Neural cell (in vitro differentiated cells): ENCODE measurements at regions not wholly inside any gene's neighbourhood (a gene's known extent, or its start where the extent isn't known, plus 50 kb on each side); places are given as distances from the start of the nearest gene placed in this dataset.

Source experiments
- H2AFZ ChIP-seq: fragments of 200-600, 300-800 bp; sonication (generic), shearing (Covaris generic); 2 replicates; pipeline ENCODE4 v1.6.0; 2014; ENCODE audit warnings: low read depth, mild to moderate bottlenecking, antibody characterized with exemption, low read length, moderate library complexity
- H3F3A ChIP-seq: fragments of 200-600 bp; shearing (Covaris generic); 2 replicates; pipeline ENCODE4 v1.6.1; 2016; ENCODE audit warnings: mild to moderate bottlenecking, moderate library complexity, mixed read lengths, antibody characterized with exemption, low read length; ENCODE audit not compliant: insufficient read depth, poor library complexity, severe bottlenecking
- H3K27ac ChIP-seq: fragments of 200-600, 300-800 bp; sonication (generic), shearing (Covaris generic); 2 replicates; pipeline ENCODE4 v1.5.1; 2014; ENCODE audit warnings: mild to moderate bottlenecking, low read length, moderate library complexity
- H3K27me3 ChIP-seq: fragments of 300-800, 200-600 bp; sonication (generic), shearing (Covaris generic); 2 replicates; pipeline ENCODE4 v1.6.0; 2014; ENCODE audit warnings: mild to moderate bottlenecking, low read depth, low read length, moderate library complexity; ENCODE audit not compliant: insufficient read depth
- H3K36me3 ChIP-seq: fragments of 300-800, 200-600 bp; sonication (generic), shearing (Covaris generic); 2 replicates; pipeline ENCODE4 v1.5.1; 2014; ENCODE audit warnings: mild to moderate bottlenecking, antibody characterized with exemption, low read length, moderate library complexity; ENCODE audit not compliant: insufficient read depth
- H3K4me2 ChIP-seq: fragments of 300-800, 200-600 bp; sonication (generic), shearing (Covaris generic); 2 replicates; pipeline ENCODE4 v1.6.0; 2014; ENCODE audit warnings: mild to moderate bottlenecking, low read length
- H3K4me3 ChIP-seq: fragments of 300-800, 200-600 bp; sonication (generic), shearing (Covaris generic); 2 replicates; pipeline ENCODE4 v1.5.1; 2014; ENCODE audit warnings: mild to moderate bottlenecking, low read length, moderate library complexity
- H3K79me2 ChIP-seq: fragments of 200-600 bp; shearing (Covaris generic); replicated peaks from 2 replicates; pipeline ENCODE4 v1.6.0; 2014; ENCODE audit warnings: mild to moderate bottlenecking, low read length, moderate library complexity; ENCODE audit not compliant: insufficient read depth
- H3K9ac ChIP-seq: fragments of 300-800, 200-600 bp; sonication (generic), shearing (Covaris generic); 2 replicates; pipeline ENCODE4 v1.6.1; 2016; ENCODE audit warnings: mild to moderate bottlenecking, low read length, mixed read lengths
- H3K9me2 ChIP-seq: fragments of 200-600 bp; shearing (Covaris generic); 2 replicates; pipeline ENCODE4 v1.6.1; 2016; ENCODE audit warnings: mild to moderate bottlenecking, low read length, mixed read lengths; ENCODE audit not compliant: insufficient read depth
- H3K9me3 ChIP-seq: fragments of 200-600, 300-800 bp; sonication (generic), shearing (Covaris generic); 2 replicates; pipeline ENCODE4 v1.6.1; 2016; ENCODE audit warnings: mild to moderate bottlenecking, mixed run types, low read length, moderate library complexity, mixed read lengths
- H4K20me1 ChIP-seq: fragments of 200-600 bp; shearing (Covaris generic); 2 replicates; pipeline ENCODE4 v1.6.1; 2016; ENCODE audit warnings: mild to moderate bottlenecking, mixed run types; ENCODE audit not compliant: insufficient read depth
- CTCF ChIP-seq: fragments of 450-650 bp; IDR thresholded peaks from 2 replicates; pipeline ENCODE4 v1.5.1; 2014; ENCODE audit warnings: antibody characterized with exemption, mild to moderate bottlenecking, moderate library complexity; ENCODE audit not compliant: poor library complexity, severe bottlenecking
- EP300 ChIP-seq: fragments of 450-650 bp; conservative IDR thresholded peaks from 2 replicates; pipeline ENCODE4 v1.6.1; 2014; ENCODE audit warnings: antibody characterized with exemption, mild to moderate bottlenecking, moderate library complexity; ENCODE audit not compliant: poor library complexity, severe bottlenecking
- EZH2 ChIP-seq: fragments of 200-600, 300-800 bp; shearing (Covaris generic), sonication (generic); IDR thresholded peaks from 2 replicates; pipeline ENCODE4 v1.6.1; 2014; ENCODE audit warnings: antibody characterized with exemption, low read length, borderline replicate concordance, mild to moderate bottlenecking; ENCODE audit not compliant: insufficient read depth, poor library complexity, severe bottlenecking
- MXI1 ChIP-seq: fragments of 450-650 bp; conservative IDR thresholded peaks from 2 replicates; pipeline ENCODE4 v1.6.1; 2014; ENCODE audit warnings: antibody characterized with exemption, mild to moderate bottlenecking; ENCODE audit not compliant: poor library complexity, severe bottlenecking
- POLR2AphosphoS5 ChIP-seq: IDR thresholded peaks from 2 replicates; pipeline ENCODE4 v1.6.1; 2012
- RAD21 ChIP-seq: fragments of 450-650 bp; conservative IDR thresholded peaks from 2 replicates; pipeline ENCODE4 v1.6.1; 2014; ENCODE audit warnings: antibody characterized with exemption, mild to moderate bottlenecking, moderate library complexity
- REST ChIP-seq: IDR thresholded peaks from 2 replicates; pipeline ENCODE4 v1.6.1; 2012; ENCODE audit warnings: borderline replicate concordance
- SMC3 ChIP-seq: fragments of 450-650 bp; conservative IDR thresholded peaks from 2 replicates; pipeline ENCODE4 v1.6.1; 2014; ENCODE audit warnings: antibody characterized with exemption, mild to moderate bottlenecking, moderate library complexity; ENCODE audit not compliant: poor library complexity
- TAF1 ChIP-seq: IDR thresholded peaks from 2 replicates; pipeline ENCODE4 v1.6.1; 2012; ENCODE audit warnings: low read depth

GRCh38 chr16:73143002-73143401 lies 95.1 kb upstream of the ZFHX3 start:
- Histone ChIP-seq H3K27ac (no peak overlapping the region), H3K9me3 (no peaks in the 10 kb centered on the region), H3F3A (no peaks in the 10 kb centered on the region), H3K4me3 (no peak overlapping the region), H4K20me1 (no peaks in the 10 kb centered on the region), H3K27me3 (no peaks in the 10 kb centered on the region), H3K9ac (no peak overlapping the region), H2AFZ (no peak overlapping the region), H3K79me2 (no peaks in the 10 kb centered on the region), H3K36me3 (no peaks in the 10 kb centered on the region), H3K9me2 (no peaks in the 10 kb centered on the region), H3K4me2 (no peak overlapping the region)
- TF ChIP-seq CTCF (no peak), RAD21 (no peak), EZH2 (no peak), REST (no peak), SMC3 (no peak), POLR2AphosphoS5 (no peak), TAF1 (no peak), EP300 (no peak), MXI1 (no peak)

GRCh38 chr16:73142053-73142854 lies 94.3 kb upstream of the ZFHX3 start:
- Histone ChIP-seq H3K4me2 (no peak overlapping the region), H3K27ac (no peak overlapping the region), H3K79me2 (no peaks in the 10 kb centered on the region), H3K9ac (no peak overlapping the region), H3K27me3 (no peaks in the 10 kb centered on the region), H3K36me3 (no peaks in the 10 kb centered on the region), H3K4me3 (no peak overlapping the region), H3F3A (no peaks in the 10 kb centered on the region), H3K9me3 (no peaks in the 10 kb centered on the region), H2AFZ (no peak overlapping the region), H4K20me1 (no peaks in the 10 kb centered on the region), H3K9me2 (no peaks in the 10 kb centered on the region)
- TF ChIP-seq EZH2 (no peak), SMC3 (no peak), TAF1 (no peak), MXI1 (no peak)
